ENCODE measurements at regions not wholly inside any gene's neighbourhood (a gene's known extent, or its start where the extent isn't known, plus 50 kb on each side); places are given as distances from the start of the nearest gene placed in this dataset.

- DNase-seq, result no peak
These were observed 536.5 kb upstream of the MARCKS start for GRCh38 chr6:113320653-113321052.

DNA sequence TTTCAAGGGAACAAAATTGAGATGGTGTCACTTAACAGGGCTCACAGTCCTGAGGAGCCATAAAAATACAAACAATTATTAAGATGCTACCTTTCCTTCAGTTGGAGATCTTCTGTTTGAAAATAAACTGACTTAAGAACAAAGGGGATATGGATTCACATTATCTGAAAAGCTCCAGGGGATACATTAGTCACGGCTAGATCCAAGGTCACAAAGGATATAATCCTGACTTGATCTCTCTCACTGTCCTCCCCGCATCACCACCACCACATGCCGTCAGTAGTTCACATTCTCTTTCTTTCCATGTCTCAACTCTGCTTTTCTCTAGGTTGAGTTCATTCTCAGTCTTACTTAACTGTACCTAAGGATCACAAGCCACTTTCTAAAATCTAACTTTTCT is 530.4 kb upstream of the MARCKS start:
- DNase-seq, result no peak

DNA sequence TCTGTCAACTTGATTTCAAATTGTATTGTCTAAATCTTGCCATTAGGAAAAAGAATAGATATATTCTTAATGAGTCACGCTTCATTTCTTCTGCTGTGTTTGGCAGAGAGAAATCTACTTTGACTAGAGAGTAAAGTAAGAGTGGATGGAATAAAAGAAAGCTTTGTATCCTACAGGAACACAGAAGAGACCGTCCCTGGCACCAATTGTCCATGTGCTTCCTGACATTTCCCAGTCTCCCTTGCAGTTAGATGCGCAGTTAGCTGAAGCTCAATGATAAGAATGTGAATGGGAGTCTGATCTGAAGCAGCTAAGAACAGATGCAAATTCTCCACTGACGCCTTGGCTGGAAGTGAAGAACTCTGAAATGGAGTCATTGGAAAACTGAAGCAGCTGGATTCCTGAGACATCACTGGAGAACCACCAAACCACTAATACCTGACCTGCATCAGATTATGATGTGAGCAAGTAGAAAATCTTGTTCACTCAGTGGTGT is 528.2 kb upstream of the MARCKS start:
- DNase-seq, result no peak

- no peak for DNase-seq
These were observed 527.1 kb upstream of the MARCKS start for GRCh38 chr6:113329942-113330635.

DNA sequence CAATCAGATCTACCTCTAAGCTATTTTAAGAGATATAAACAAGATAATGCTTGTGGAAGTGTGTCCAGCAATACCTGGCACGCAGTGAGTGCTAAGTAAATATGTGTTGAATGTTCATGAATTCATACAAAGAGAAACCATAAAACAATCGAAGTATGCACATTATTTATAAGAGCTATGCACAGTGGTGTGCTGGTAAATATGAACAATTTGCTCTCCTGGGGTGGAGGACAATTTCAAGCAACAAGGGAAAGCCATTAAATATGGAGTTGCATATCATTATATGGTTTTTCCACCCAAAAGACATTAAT is 526.6 kb upstream of the MARCKS start:
- DNase-seq, result no peak

DNA sequence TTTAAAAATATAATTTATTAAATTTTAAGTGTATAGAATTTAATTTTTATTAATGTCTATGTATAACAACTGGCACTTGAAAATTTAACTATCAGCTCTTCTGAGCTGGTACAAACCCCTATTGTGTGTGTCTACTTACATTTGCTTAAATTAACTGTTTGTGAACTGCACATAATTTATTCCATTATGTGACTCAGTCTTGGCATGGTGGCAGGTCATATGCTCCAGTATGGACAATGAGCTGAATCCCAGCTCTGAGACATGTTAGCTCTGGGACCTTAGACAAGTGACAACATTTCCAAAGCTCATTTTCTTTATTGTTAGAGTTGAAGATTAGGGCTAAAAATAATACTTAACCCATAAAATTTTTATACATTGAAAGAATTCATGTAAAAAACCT is 526.1 kb upstream of the MARCKS start:
- no peak for DNase-seq

DNA sequence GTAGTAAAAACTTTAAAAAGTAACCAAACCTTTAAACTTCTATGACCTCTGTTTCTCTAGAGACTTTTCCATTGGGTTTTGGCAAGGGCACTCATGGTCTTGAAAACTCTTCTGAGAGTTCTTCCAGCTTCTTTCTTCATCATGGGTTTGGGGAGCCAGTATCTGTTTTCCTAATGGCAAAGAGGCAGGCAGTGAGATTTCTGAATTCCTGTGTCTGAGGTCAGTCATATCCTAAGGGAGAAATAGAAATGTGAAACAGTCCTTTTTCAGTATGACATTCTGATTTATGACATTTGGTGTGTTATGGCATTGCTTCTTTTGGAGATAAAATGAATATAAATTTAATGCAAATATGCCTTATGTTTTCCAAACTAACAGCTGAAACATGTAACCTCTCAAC is 518.5 kb upstream of the MARCKS start:
- no peak for DNase-seq

DNA sequence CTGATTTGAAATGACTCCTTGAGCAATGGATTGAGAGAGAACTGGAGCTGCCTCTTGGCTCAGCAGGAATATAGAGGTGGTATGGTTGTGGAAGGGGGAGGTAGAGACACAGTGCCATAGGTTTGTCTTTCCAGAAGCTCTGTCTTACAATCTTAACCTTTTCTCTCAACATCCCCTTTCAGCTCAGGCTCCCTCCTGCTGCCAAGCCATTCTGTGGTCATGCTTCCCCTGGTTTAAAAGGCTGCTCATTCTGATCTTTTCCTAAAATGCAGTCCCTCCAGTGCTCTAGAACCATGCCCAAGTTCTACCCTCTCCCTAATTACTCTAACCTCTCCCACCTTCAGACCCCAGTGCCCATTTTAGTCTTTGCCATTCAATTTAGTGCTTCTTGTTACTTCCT is 517.9 kb upstream of the MARCKS start:
- no peak for DNase-seq

DNA sequence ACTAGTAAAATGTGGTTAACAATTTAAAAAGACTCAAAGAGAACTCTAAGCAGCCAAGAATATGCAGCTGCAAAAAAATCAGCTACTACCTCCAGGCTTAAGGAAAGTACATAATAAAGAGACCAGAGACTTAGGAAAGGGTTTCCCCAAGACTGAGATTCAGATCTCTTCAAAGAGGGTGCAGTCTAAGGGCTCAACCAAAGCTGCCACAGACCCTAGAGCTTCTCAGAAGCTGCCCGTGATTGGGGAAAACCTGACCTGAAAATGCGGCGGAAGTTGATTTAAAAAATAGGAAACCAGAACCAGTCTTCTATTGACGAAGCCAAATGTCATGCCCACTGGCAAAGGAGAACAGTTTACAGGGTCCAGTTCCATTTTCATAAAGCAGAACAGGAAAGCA is 516.8 kb upstream of the MARCKS start:
- DNase-seq, result no peak

DNA sequence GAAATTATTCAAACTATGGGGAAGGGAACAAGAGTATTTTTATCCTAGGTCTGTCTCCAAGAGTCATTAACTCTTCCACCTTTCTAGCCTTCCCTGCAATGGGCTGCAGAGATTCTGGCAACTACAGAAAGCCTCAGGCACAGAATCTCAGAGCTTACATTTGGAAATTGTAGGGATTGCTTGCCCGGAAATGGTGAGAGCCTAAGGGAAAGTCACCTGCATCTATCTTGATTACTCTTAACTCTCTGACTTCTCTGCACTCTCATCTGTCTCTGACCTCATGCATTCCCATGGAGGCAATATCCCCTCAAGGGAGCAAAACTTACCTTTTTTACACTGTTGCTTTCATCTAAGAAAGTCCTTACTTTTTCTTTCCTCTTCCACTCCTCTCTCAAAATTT is 513.2 kb upstream of the MARCKS start:
- DNase-seq, result no peak

GRCh38 chr6:113344969-113345368 is 512.2 kb upstream of the MARCKS start:
- no peak for DNase-seq

- no peak for DNase-seq
These were observed 509.7 kb upstream of the MARCKS start for GRCh38 chr6:113347436-113347835.

GRCh38 chr6:113350461-113350860 is 506.7 kb upstream of the MARCKS start:
- no peak for DNase-seq

GRCh38 chr6:113351173-113351834 is 505.8 kb upstream of the MARCKS start:
- DNase-seq, result no peak

DNA sequence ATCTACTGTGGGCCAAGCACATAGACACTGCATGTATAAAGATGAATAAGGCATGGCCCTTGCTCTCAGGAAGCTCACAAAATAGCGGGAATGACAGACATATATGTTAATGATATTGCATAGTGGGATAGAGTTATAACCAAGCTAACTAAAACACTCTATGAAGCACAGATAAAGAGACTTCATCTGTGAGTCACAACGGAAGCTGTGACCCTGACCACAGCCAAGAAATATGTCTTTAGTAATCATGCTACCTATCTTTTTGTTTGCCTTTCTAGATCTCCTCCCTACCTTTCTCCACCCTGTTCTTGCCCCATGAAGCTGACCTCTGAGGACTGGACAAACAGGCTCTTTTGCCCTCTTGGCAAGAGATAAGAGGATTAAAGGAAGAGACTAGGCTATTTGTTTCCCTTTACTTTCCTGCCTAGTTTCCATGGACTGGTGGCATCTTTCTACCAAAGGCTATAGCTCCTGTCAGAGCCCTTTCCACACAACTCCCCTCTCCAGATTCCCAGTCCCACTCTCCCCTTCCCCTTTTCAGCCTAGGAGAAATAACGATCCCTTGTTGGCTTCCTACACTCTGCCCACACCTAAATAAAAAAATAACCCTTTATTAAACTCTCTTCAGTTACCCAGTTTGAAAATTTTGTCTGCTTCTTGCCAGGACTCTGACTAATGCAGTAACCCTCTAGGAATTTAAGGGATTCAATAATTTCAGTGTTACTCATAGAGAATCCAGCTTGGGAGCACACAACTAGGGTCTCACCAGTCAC is 504.9 kb upstream of the MARCKS start:
- no peak for DNase-seq

GRCh38 chr6:113352831-113353230 is 504.3 kb upstream of the MARCKS start:
- no peak for DNase-seq

GRCh38 chr6:113353392-113353791 is 503.8 kb upstream of the MARCKS start:
- no peak for DNase-seq

DNA sequence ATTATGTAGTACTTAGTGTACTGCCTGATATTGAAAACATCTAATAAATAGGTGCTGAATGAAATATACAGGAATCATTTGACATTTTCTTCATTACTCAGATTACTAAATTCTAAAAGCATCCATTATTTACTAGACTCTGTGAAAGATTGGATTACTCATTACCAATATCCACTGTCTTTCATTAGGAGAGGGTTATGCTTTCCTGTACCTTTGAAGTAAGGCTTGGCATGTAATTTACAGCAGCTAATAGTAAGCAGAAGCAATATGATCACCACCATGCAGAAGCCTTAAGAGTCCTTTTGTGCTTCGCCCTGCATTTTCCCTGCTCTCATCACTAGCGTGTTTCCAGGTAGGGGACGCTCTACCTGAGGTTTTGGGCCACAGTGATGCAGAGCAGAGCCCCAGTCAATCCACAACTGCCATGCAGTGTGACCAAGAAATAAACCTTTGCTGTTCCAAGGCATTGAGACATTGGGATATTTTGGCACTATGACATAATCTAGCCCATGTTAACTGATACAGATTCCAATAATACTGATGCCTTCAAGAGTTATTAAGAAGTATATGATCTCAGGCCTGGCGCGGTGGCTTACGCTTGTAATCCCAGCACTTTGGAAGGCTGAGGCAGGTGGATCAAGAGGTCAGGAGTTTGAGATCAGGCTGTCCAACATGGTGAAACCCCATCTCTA is 502.8 kb upstream of the MARCKS start:
- DNase-seq, result no peak

- DNase-seq, result no peak
These were observed 501.0 kb upstream of the MARCKS start for GRCh38 chr6:113356139-113356538.

DNA sequence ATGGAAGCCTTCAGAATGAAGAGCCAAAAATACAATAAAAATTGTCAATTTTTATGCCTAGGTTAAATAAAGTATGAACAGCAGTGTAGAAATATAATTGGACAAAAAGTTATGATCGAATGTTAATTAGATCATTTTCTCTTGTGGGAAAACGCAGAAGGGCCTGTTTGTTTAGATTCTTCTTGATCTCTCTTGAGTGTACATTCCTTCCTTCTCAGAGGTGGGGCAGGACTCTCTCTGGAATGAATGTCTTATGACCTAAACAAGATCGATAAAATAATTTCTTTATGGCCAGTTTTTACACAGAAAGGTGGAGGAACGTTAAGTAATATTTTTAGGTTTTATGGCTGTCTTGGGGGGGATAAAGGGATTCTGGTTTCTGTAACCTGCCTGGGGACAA is 500.1 kb upstream of the MARCKS start:
- no peak for DNase-seq

GRCh38 chr6:113358063-113358583 is 499.0 kb upstream of the MARCKS start:
- no peak for DNase-seq

GRCh38 chr6:113359155-113360140 is 497.7 kb upstream of the MARCKS start:
- no peak for DNase-seq

All from activated CD4-positive, alpha-beta T cell treated with anti-CD3 and anti-CD28 coated beads, Interleukin-2, Interleukin-6, amounts not matched to agents 100 ng/mL and 50 ng/mL, durations not matched to agents 16 hours and 8 hours (primary cell).